GM12878 (cell line): ENCODE measurements at regions not wholly inside any gene's neighbourhood (a gene's known extent, or its start where the extent isn't known, plus 50 kb on each side); places are given as distances from the start of the nearest gene placed in this dataset.

Experiments
- ATAC-seq: fragments of 200-7000 bp; cut with Tn5 transposase; 3 replicates; pipeline ENCODE4 v1.9.1; 2020; ENCODE audit warnings: mild to moderate bottlenecking, moderate library complexity
- BruUV-seq: library from RNA; stranded (reverse); fragments of 400-500 nt; replicated peaks from 2 replicates; lab custom pipeline; 2021; lab: Mats Ljungman, UMichigan
- CTCF ChIA-PET: fragments of 300-600 bp; sonication (Branson Sonifier 250); formaldehyde crosslinking; extraction: SDS; loops from one replicate; lab custom pipeline; 2021; ENCODE audit warnings: inconsistent platforms; lab: Yijun Ruan, JAX
- POLR2A ChIA-PET: fragments of 350-600 bp; formaldehyde crosslinking; extraction: SDS; loops from one replicate; lab custom pipeline; 2021; ENCODE audit warnings: inconsistent platforms; lab: Charles Lee
- RAD21 ChIA-PET: fragments of 300-600 bp; sonication (Branson Sonifier 250); formaldehyde crosslinking; loops from one replicate; lab custom pipeline; 2023; ENCODE audit warnings: antibody characterized with exemption; ENCODE audit not compliant: unreplicated experiment; lab: Charles Lee
- SMC1A ChIA-PET: fragments of 300-600 bp; sonication (Branson Sonifier 250); formaldehyde crosslinking; loops from one replicate; lab custom pipeline; 2023; ENCODE audit not compliant: unreplicated experiment, uncharacterized antibody; lab: Charles Lee
- DNase-seq: peaks from one replicate; pipeline ENCODE4 v3.0.0-alpha.2; 2011; ENCODE audit warnings: low read depth, low spot score
- FAIRE-seq: peaks from 3 replicates; lab custom pipeline; 2011; peaks lifted over from hg19 to GRCh38; lab: Jason Lieb, UNC
- H2AFZ ChIP-seq: 2 replicates; pipeline ENCODE4 v1.6.0; 2011; ENCODE audit warnings: low read depth, low read length, control low read depth; ENCODE audit not compliant: control insufficient read depth
- H3K27ac ChIP-seq: 2 replicates; pipeline ENCODE4 v1.5.1; 2011; ENCODE audit warnings: control low read depth; ENCODE audit not compliant: control insufficient read depth, insufficient read depth
- H3K27me3 ChIP-seq, 2 experiments: replicated peaks in 1 of 2; 2 replicates each; pipeline versions ENCODE4 v1.6.0 to v1.6.1; 2011; ENCODE audit warnings: low read length in 1 of 2; ENCODE audit not compliant: control insufficient read depth in 2 of 2, insufficient read depth in 2 of 2
- H3K36me3 ChIP-seq, 2 experiments: 2 replicates each; pipeline ENCODE4 v1.5.1; 2011; ENCODE audit warnings: low read length in 1 of 2; ENCODE audit not compliant: control insufficient read depth in 2 of 2, insufficient read depth in 2 of 2
- H3K4me1 ChIP-seq: 2 replicates; pipeline ENCODE4 v1.6.1; 2011; ENCODE audit warnings: mild to moderate bottlenecking, low read length, moderate library complexity, mixed read lengths; ENCODE audit not compliant: control insufficient read depth, insufficient read depth
- H3K4me2 ChIP-seq: 2 replicates; pipeline ENCODE4 v1.6.0; 2011; ENCODE audit warnings: control low read depth; ENCODE audit not compliant: control insufficient read depth, insufficient read depth
- H3K4me3 ChIP-seq: fragments of 200-600 bp; sonication (generic); 2 replicates; pipeline ENCODE4 v1.5.1; 2016
- H3K79me2 ChIP-seq: 2 replicates; pipeline ENCODE4 v1.6.0; 2011; ENCODE audit warnings: low read length; ENCODE audit not compliant: control insufficient read depth, insufficient read depth
- H3K9ac ChIP-seq: 2 replicates; pipeline ENCODE4 v1.8.0; 2011; ENCODE audit warnings: low read length, control low read depth, mixed read lengths; ENCODE audit not compliant: control insufficient read depth, insufficient read depth
- H3K9me3 ChIP-seq: replicated peaks from 3 replicates; pipeline ENCODE4 v1.5.1; 2011; ENCODE audit warnings: mild to moderate bottlenecking, low read length; ENCODE audit not compliant: control insufficient read depth, insufficient read depth
- H4K20me1 ChIP-seq: 2 replicates; pipeline ENCODE4 v1.6.0; 2011; ENCODE audit not compliant: control insufficient read depth, insufficient read depth
- ASH2L ChIP-seq: fragments of 300-600, 200-600 bp; sonication (generic); IDR thresholded peaks from 2 replicates; pipeline ENCODE4 v1.6.1; 2017; ENCODE audit warnings: low read depth, mild to moderate bottlenecking, borderline replicate concordance
- BACH1 ChIP-seq: fragments of 450-650 bp; IDR thresholded peaks from 2 replicates; pipeline ENCODE4 v1.6.1; 2017; ENCODE audit warnings: mild to moderate bottlenecking, borderline replicate concordance
- BCL11A ChIP-seq: IDR thresholded peaks from 2 replicates; pipeline ENCODE4 v1.6.1; 2011; ENCODE audit warnings: low read depth, low read length
- CBX5 ChIP-seq: sonication (generic); IDR thresholded peaks from 2 replicates; pipeline ENCODE4 v1.6.1; 2016; ENCODE audit warnings: low read depth, moderate library complexity, mild to moderate bottlenecking, inconsistent platforms
- NFYA ChIP-seq: IDR thresholded peaks from 2 replicates; pipeline ENCODE4 v1.6.1; 2011; ENCODE audit warnings: low read depth, mild to moderate bottlenecking, low read length, improper control_type of control experiment, borderline replicate concordance
- PRDM15 ChIP-seq: fragments of 450-650 bp; formaldehyde crosslinking; IDR thresholded peaks from 2 replicates; pipeline ENCODE4 v1.4.0; 2020; ENCODE audit warnings: mild to moderate bottlenecking, moderate library complexity
- RELA ChIP-seq: fragments of 450-650 bp; IDR thresholded peaks from 2 replicates; pipeline ENCODE4 v1.8.0; 2014; ENCODE audit warnings: borderline replicate concordance; ENCODE audit not compliant: partially characterized antibody
- RELB ChIP-seq: fragments of 450-650 bp; IDR thresholded peaks from 2 replicates; pipeline ENCODE4 v1.6.1; 2017; ENCODE audit warnings: low read depth, mild to moderate bottlenecking, moderate library complexity
- USF2 ChIP-seq: IDR thresholded peaks from 2 replicates; pipeline ENCODE4 v1.6.1; 2011; ENCODE audit warnings: low read depth, low read length, improper control_type of control experiment, borderline replicate concordance
- WRNIP1 ChIP-seq: IDR thresholded peaks from 2 replicates; pipeline ENCODE4 v1.6.1; 2011; ENCODE audit warnings: low read depth, low read length, improper control_type of control experiment, borderline replicate concordance
- YBX1 ChIP-seq: fragments of 450-650 bp; IDR thresholded peaks from 2 replicates; pipeline ENCODE4 v1.6.1; 2016; ENCODE audit warnings: antibody characterized with exemption
- ZNF24 ChIP-seq: fragments of 450-650 bp; IDR thresholded peaks from 2 replicates; pipeline ENCODE4 v1.6.1; 2017; ENCODE audit warnings: antibody characterized with exemption, mild to moderate bottlenecking
- ZNF592 ChIP-seq: fragments of 450-650 bp; IDR thresholded peaks from 2 replicates; pipeline ENCODE4 v1.6.1; 2017; ENCODE audit warnings: mild to moderate bottlenecking, moderate library complexity
- WGBS: methylation state at CpG from one replicate; pipeline ENCODE4 v1.1.6; 2016; ENCODE audit warnings: low lambda C conversion rate; ENCODE audit not compliant: insufficient replicate concordance, insufficient coverage; ENCODE audit errors: missing lambda C conversion rate; 5-methylcytosine and 5-hydroxymethylcytosine counted together
- in situ Hi-C: fragments of 300-500 bp; cut with MboI; formaldehyde crosslinking; loops from 9 replicates; pipeline ENCODE4 v1.14.3; 2018; ENCODE audit warnings: mixed read lengths
- intact Hi-C: fragments of 100-400 bp; cut with micrococcal nuclease; formaldehyde crosslinking; loops from one replicate; pipeline ENCODE4 v1.14.2; 2022; ENCODE audit not compliant: unreplicated experiment

- Histone ChIP-seq H3K4me3 (no peak overlapping the region), H3K79me2 (no peaks in the 10 kb centered on the region), H3K36me3 (no peaks in the 10 kb centered on the region), H3K27ac (no peak overlapping the region), H3K4me1 (no peaks in the 10 kb centered on the region), H3K27me3 (no peaks in the 10 kb centered on the region; a peak in 1 of 4 replicates), H4K20me1 (no peaks in the 10 kb centered on the region), H3K9ac (no peak overlapping the region), H3K4me2 (no peak overlapping the region), H3K9me3 (no peaks in the 10 kb centered on the region), H2AFZ (no peak overlapping the region)
- ATAC-seq, result no peak
- intact Hi-C loops, result no loop called here
- in situ Hi-C loops, result no loop called here
- no TSS peak for BruUV-seq
- 5% methylated on average over 3 of the region's 3 CpGs for WGBS
- no peak for FAIRE-seq
- ChIA-PET POLR2A (no interaction called here), RAD21 (no interaction called here), CTCF (no interaction called here), SMC1A (interaction anchor here (1.3 kb wide), 1 partner anchor 10 kb away, joined by 3 read pairs; no protein-coding TSS in a partner anchor)
- TF ChIP-seq BCL11A (no peak), PRDM15 (CRISPR knock-in tag) (no peak), ZNF24 (no peak), RELB (no peak), USF2 (no peak), ASH2L (no peak), BACH1 (no peak), RELA (no peak), YBX1 (no peak), ZNF592 (no peak), CBX5 (no peak), NFYA (no peak), WRNIP1 (no peak)
- no peak for DNase-seq
These were observed 99.9 kb upstream of the FAM204A start for GRCh38 chr10:118442032-118442431.
